ENCODE measurements at regions not wholly inside any gene's neighbourhood (a gene's known extent, or its start where the extent isn't known, plus 50 kb on each side); places are given as distances from the start of the nearest gene placed in this dataset.

- DNase-seq (ENCODE audit: low spot score), result no peak
- TF ChIP-seq FOXA2 (IDR thresholded peaks at IDR 0.05) (no peak), TAF1 (conservative IDR thresholded peaks at IDR 0.05) (no peak), EGR1 (IDR thresholded peaks at IDR 0.05; ENCODE audit: low read depth in 2 of 2) (no peak), GABPA (IDR thresholded peaks at IDR 0.05 in 1 of 2, conservative IDR thresholded peaks at IDR 0.05 in 1 of 2) (no peak), MAX (IDR thresholded peaks at IDR 0.05) (no peak), SP1 (IDR thresholded peaks at IDR 0.05) (no peak), RAD21 (IDR thresholded peaks at IDR 0.05) (no peak), NR2F2 (IDR thresholded peaks at IDR 0.05) (no peak), HNF4G (IDR thresholded peaks at IDR 0.05) (no peak), RXRA (IDR thresholded peaks at IDR 0.05) (no peak), CTCF (IDR thresholded peaks at IDR 0.05; ENCODE audit: low read depth, low read length, missing input control) (no peak), JUND (IDR thresholded peaks at IDR 0.05) (no peak)
- TF ChIP-seq, protein P1, sequence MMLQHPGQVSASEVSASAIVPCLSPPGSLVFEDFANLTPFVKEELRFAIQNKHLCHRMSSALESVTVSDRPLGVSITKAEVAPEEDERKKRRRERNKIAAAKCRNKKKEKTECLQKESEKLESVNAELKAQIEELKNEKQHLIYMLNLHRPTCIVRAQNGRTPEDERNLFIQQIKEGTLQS (IDR thresholded peaks at IDR 0.05), result no peak
- Histone ChIP-seq H3K9ac (ENCODE audit: low read depth in 1 of 2, low read length in 2 of 2) (no peak overlapping the region), H3K36me3 (ENCODE audit: control insufficient read depth in 4 of 4, insufficient read depth in 3 of 4, low read depth in 1 of 4, low read length in 3 of 4) (no peaks in the 10 kb centered on the region), H3K27ac (ENCODE audit: low read depth in 1 of 2, low read length in 2 of 2) (no peak overlapping the region), H3K27me3 (ENCODE audit: control insufficient read depth in 4 of 4, insufficient read depth in 4 of 4, low read length in 3 of 4) (no peaks in the 10 kb centered on the region), H3K4me3 (ENCODE audit: low read depth in 1 of 3, low read length in 3 of 3) (no peak overlapping the region), H3K4me1 (ENCODE audit: control insufficient read depth in 4 of 4, insufficient read depth in 4 of 4, low read length in 3 of 4) (no peaks in the 10 kb centered on the region), H3K9me3 (ENCODE audit: control insufficient read depth in 4 of 4, low read length in 3 of 4) (no peaks in the 10 kb centered on the region)
- WGBS, result 93% methylated on average over 5 of the region's 5 CpGs
Measured at GRCh38 chrX:121128925-121129877, 81.8 kb downstream of the GLUD2 start.

GRCh38 chrX:121132675-121133074, 85.3 kb downstream of the GLUD2 start:
- 85% methylated on average over 6 of the region's 6 CpGs for WGBS
- no peak for TF ChIP-seq TAF1 (conservative IDR thresholded peaks at IDR 0.05)
- no peak for TF ChIP-seq NR2F2 (IDR thresholded peaks at IDR 0.05)
- TF ChIP-seq HNF4G (IDR thresholded peaks at IDR 0.05), result no peak
- no peak for TF ChIP-seq YY1 (IDR thresholded peaks at IDR 0.05)
- TF ChIP-seq JUND (IDR thresholded peaks at IDR 0.05), result no peak
- no peak for TF ChIP-seq EGR1 (IDR thresholded peaks at IDR 0.05; ENCODE audit: low read depth in 2 of 2)
- TF ChIP-seq RXRA (IDR thresholded peaks at IDR 0.05), result no peak
- TF ChIP-seq, protein P2, sequence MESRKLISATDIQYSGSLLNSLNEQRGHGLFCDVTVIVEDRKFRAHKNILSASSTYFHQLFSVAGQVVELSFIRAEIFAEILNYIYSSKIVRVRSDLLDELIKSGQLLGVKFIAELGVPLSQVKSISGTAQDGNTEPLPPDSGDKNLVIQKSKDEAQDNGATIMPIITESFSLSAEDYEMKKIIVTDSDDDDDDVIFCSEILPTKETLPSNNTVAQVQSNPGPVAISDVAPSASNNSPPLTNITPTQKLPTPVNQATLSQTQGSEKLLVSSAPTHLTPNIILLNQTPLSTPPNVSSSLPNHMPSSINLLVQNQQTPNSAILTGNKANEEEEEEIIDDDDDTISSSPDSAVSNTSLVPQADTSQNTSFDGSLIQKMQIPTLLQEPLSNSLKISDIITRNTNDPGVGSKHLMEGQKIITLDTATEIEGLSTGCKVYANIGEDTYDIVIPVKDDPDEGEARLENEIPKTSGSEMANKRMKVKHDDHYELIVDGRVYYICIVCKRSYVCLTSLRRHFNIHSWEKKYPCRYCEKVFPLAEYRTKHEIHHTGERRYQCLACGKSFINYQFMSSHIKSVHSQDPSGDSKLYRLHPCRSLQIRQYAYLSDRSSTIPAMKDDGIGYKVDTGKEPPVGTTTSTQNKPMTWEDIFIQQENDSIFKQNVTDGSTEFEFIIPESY (IDR thresholded peaks at IDR 0.05), result no peak
- TF ChIP-seq HNF4A (conservative IDR thresholded peaks at IDR 0.05), result no peak
- TF ChIP-seq, protein P1 (IDR thresholded peaks at IDR 0.05), result no peak
- no peak for TF ChIP-seq GABPA (IDR thresholded peaks at IDR 0.05 in 1 of 2, conservative IDR thresholded peaks at IDR 0.05 in 1 of 2)
- TF ChIP-seq FOXA2 (IDR thresholded peaks at IDR 0.05), result no peak
- TF ChIP-seq CTCF (IDR thresholded peaks at IDR 0.05; ENCODE audit: low read depth, low read length, missing input control), result no peak
- TF ChIP-seq MAX (IDR thresholded peaks at IDR 0.05), result no peak
- TF ChIP-seq RAD21 (IDR thresholded peaks at IDR 0.05), result no peak
- TF ChIP-seq FOXA1 (IDR thresholded peaks at IDR 0.05), result no peak
- TF ChIP-seq, protein P3, sequence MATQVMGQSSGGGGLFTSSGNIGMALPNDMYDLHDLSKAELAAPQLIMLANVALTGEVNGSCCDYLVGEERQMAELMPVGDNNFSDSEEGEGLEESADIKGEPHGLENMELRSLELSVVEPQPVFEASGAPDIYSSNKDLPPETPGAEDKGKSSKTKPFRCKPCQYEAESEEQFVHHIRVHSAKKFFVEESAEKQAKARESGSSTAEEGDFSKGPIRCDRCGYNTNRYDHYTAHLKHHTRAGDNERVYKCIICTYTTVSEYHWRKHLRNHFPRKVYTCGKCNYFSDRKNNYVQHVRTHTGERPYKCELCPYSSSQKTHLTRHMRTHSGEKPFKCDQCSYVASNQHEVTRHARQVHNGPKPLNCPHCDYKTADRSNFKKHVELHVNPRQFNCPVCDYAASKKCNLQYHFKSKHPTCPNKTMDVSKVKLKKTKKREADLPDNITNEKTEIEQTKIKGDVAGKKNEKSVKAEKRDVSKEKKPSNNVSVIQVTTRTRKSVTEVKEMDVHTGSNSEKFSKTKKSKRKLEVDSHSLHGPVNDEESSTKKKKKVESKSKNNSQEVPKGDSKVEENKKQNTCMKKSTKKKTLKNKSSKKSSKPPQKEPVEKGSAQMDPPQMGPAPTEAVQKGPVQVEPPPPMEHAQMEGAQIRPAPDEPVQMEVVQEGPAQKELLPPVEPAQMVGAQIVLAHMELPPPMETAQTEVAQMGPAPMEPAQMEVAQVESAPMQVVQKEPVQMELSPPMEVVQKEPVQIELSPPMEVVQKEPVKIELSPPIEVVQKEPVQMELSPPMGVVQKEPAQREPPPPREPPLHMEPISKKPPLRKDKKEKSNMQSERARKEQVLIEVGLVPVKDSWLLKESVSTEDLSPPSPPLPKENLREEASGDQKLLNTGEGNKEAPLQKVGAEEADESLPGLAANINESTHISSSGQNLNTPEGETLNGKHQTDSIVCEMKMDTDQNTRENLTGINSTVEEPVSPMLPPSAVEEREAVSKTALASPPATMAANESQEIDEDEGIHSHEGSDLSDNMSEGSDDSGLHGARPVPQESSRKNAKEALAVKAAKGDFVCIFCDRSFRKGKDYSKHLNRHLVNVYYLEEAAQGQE (IDR thresholded peaks at IDR 0.05), result no peak

More at GRCh38 chrX:121132675-121133074, 85.3 kb downstream of the GLUD2 start:
- Histone ChIP-seq H3K27me3 (ENCODE audit: control insufficient read depth in 4 of 4, insufficient read depth in 4 of 4, low read length in 3 of 4) (no peaks in the 10 kb centered on the region), H3K27ac (ENCODE audit: low read depth in 1 of 2, low read length in 2 of 2) (no peak overlapping the region), H3K9me3 (ENCODE audit: control insufficient read depth in 4 of 4, low read length in 3 of 4) (no peaks in the 10 kb centered on the region), H3K36me3 (ENCODE audit: control insufficient read depth in 4 of 4, insufficient read depth in 3 of 4, low read depth in 1 of 4, low read length in 3 of 4) (no peaks in the 10 kb centered on the region), H3K4me1 (ENCODE audit: control insufficient read depth in 4 of 4, insufficient read depth in 4 of 4, low read length in 3 of 4) (peaks cover 0 to 5% (median 2%) of the 10 kb centered on the region in 4 donors), H3K4me3 (ENCODE audit: low read depth in 1 of 3, low read length in 3 of 3) (no peak overlapping the region), H3K9ac (ENCODE audit: low read depth in 1 of 2, low read length in 2 of 2) (no peak overlapping the region)
- DNase-seq (ENCODE audit: low spot score), result no peak
